ENCODE measurements at regions not wholly inside any gene's neighbourhood (a gene's known extent, or its start where the extent isn't known, plus 50 kb on each side); places are given as distances from the start of the nearest gene placed in this dataset.
"Not testable (repeated sequence)": the region's sequence is repeated elsewhere in the genome, so short reads cannot be mapped to it uniquely, and the experiment has no call there.

DNA sequence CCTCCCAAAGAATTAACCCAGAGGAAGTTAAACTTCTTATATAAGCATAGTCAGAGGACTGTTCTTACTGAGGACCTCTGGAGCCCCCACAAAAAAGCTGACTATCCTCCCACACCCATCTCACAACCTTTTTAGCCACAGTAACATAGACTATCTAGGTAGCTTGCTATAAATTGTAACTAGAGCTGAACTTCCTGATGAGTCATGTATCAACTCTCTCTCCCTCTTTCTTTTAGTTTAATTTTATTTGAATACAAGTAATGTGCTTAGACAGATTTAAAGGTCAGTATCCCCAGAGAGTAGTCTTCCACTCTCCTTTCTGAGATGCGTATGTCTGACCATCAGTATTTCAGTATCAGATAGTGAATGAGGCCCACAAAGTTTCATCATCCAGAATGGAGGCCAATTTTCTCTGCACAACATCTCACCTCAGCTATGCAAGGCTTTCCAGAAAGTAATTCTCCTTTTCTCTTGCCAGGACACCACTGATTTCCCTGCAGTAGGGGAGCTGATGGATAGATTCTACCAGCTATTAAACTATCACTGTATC, 104.0 kb upstream of the MYRIP start:
- Histone ChIP-seq H3K27ac (ENCODE audit: low read depth in 2 of 2, low read length in 1 of 2) (no peak overlapping the region), H3K36me3 (ENCODE audit: control insufficient read depth in 2 of 2, insufficient read depth in 2 of 2, low read length in 1 of 2) (no peaks in the 10 kb centered on the region), H3K4me3 (ENCODE audit: low read depth in 1 of 2, low read length in 2 of 2) (no peak overlapping the region), H3K9me3 (ENCODE audit: control insufficient read depth in 2 of 2, insufficient read depth in 1 of 2, low read depth in 1 of 2, low read length in 1 of 2) (no peaks in the 10 kb centered on the region), H3K4me1 (ENCODE audit: control insufficient read depth in 2 of 2, insufficient read depth in 2 of 2, low read length in 1 of 2) (no peaks in the 10 kb centered on the region), H3K27me3 (ENCODE audit: control insufficient read depth in 1 of 2, insufficient read depth in 2 of 2, low read length in 2 of 2) (no peaks in the 10 kb centered on the region)
- 92 to 97% methylated on average over 1 of the region's 1 CpG for WGBS, 2 donors

DNA sequence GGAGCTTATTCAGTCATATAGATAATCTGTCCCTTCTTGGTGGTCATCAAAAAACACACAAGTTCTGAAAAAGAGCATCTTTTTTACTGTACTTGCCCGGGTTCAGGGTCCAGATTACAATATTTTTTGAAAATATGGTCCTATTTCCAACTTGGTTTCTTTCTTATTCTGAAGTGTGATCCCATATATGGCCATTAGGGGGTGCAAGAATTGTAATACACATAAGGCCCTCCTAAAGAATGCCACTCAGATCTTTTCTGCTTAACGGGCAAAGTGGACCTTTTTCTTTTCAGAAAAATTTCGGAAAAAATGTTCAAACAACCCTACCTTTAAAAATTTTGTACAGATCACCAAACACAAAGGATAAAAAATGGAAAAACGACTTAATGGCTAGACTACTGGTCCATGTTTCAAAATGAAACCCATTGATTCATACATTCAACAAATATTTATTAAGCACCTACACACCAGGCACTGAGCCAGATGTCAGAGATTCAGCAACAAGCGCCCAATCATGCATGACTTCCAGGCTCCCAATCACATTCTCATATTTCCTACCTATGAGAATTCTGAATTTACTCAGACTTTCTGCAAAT, 102.0 kb upstream of the MYRIP start:
- H3K27me3 ChIP-seq (ENCODE audit: control insufficient read depth in 1 of 2, insufficient read depth in 2 of 2, low read length in 2 of 2), result peaks cover 0 to 2% of the 10 kb centered on the region in 2 donors
- H3K4me3 ChIP-seq (ENCODE audit: low read depth in 1 of 2, low read length in 2 of 2), result no peak overlapping the region
- H3K4me1 ChIP-seq (ENCODE audit: control insufficient read depth in 2 of 2, insufficient read depth in 2 of 2, low read length in 1 of 2), result no peaks in the 10 kb centered on the region
- H3K27ac ChIP-seq (ENCODE audit: low read depth in 2 of 2, low read length in 1 of 2), result no peak overlapping the region
- no peaks in the 10 kb centered on the region for H3K36me3 ChIP-seq (ENCODE audit: control insufficient read depth in 2 of 2, insufficient read depth in 2 of 2, low read length in 1 of 2)
- 13 to 18% methylated on average over 5 of the region's 5 CpGs for WGBS, 2 donors
- H3K9me3 ChIP-seq (ENCODE audit: control insufficient read depth in 2 of 2, insufficient read depth in 1 of 2, low read depth in 1 of 2, low read length in 1 of 2), result no peaks in the 10 kb centered on the region

DNA sequence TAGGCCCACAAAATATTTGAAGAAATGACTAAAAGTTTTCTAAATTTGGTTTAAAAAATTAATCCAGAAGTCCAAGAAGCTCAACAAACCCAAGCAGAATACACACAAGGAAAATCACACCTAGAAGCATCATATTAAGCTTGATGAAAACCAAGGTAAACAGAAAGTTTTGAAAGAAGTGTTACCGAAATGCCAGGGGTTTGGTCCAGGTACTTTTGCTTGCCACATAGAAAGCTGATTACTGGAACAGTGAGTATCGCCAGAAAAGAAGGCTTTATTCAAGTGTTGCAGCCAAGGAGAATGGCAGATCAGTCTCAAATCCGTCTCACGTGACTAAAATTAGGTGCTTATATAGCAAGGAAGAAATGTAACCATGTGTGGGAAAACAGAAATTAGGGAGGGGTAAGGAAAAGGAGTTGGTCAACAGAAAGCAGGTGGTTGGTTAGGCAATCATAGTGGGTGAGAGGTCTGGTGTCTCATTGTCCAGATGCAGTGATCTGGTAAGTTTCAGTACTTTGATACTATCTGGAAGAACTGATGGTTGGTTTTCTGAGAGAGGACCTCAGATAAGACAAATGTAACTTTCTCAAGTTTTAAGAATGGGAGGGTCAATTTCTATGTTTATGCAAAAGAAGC, 96.9 kb upstream of the MYRIP start:
- H3K4me3 ChIP-seq (ENCODE audit: low read depth in 1 of 2, low read length in 2 of 2), result no peak overlapping the region

DNA sequence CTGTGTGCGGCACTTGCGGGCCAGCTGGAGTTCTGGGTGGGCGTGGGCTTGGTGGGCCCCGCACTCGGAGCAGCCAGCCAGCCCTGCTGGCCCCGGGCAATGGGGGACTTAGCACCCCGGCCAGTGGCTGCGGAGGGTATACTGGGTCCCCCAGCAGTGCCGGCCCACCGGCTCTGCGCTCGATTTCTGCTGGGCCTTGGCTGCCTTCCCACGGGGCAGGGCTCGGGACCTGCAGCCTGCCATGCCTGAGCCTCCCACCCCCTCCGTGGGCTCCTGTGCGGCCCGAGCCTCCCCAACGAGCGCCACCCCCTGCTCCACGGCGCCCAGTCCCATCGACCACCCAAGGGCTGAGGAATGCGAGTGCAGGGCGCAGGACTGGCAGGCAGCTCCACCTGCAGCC, 96.1 kb upstream of the MYRIP start:
- not testable (repeated sequence) for H3K27me3 ChIP-seq (ENCODE audit: control insufficient read depth in 1 of 2, insufficient read depth in 2 of 2, low read length in 2 of 2); H3K4me3 ChIP-seq (ENCODE audit: low read depth in 1 of 2, low read length in 2 of 2); H3K36me3 ChIP-seq (ENCODE audit: control insufficient read depth in 2 of 2, insufficient read depth in 2 of 2, low read length in 1 of 2); H3K9me3 ChIP-seq (ENCODE audit: control insufficient read depth in 2 of 2, insufficient read depth in 1 of 2, low read depth in 1 of 2, low read length in 1 of 2); H3K4me1 ChIP-seq (ENCODE audit: control insufficient read depth in 2 of 2, insufficient read depth in 2 of 2, low read length in 1 of 2); H3K27ac ChIP-seq (ENCODE audit: low read depth in 2 of 2, low read length in 1 of 2)
- 96% methylated on average over 18 to 24 of the region's 24 CpGs for WGBS, 2 donors

More for the DNA sequence above, 96.9 kb upstream of the MYRIP start:
- 82 to 85% methylated on average over 4 of the region's 4 CpGs for WGBS, 2 donors
- no peak overlapping the region for H3K27ac ChIP-seq (ENCODE audit: low read depth in 2 of 2, low read length in 1 of 2)
- H3K36me3 ChIP-seq (ENCODE audit: control insufficient read depth in 2 of 2, insufficient read depth in 2 of 2, low read length in 1 of 2), result no peaks in the 10 kb centered on the region
- no peaks in the 10 kb centered on the region for H3K9me3 ChIP-seq (ENCODE audit: control insufficient read depth in 2 of 2, insufficient read depth in 1 of 2, low read depth in 1 of 2, low read length in 1 of 2)
- H3K4me1 ChIP-seq (ENCODE audit: control insufficient read depth in 2 of 2, insufficient read depth in 2 of 2, low read length in 1 of 2), result no peaks in the 10 kb centered on the region
- peaks cover 0 to 2% of the 10 kb centered on the region in 2 donors for H3K27me3 ChIP-seq (ENCODE audit: control insufficient read depth in 1 of 2, insufficient read depth in 2 of 2, low read length in 2 of 2)

DNA sequence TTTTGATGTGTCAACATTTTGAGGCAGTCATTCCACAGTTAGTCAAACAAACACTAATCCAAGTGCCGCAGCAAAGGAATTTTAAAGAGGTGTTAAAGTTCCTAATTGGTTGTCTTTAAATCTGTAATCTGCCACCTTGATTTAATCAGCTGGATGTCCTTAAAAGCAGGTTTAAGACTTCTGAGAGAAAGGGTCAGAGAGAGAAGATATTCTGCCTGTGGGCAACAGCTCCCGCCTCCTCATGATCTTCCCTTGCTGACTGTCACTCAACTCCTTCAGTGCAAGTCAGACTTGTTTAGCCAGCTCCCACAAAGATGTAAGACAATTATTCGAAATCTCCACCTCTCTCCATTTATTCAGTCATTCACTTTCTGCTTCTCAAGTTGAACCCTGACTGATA, 92.6 kb upstream of the MYRIP start:
- Histone ChIP-seq H3K27ac (ENCODE audit: low read depth in 2 of 2, low read length in 1 of 2) (no peak overlapping the region), H3K9me3 (ENCODE audit: control insufficient read depth in 2 of 2, insufficient read depth in 1 of 2, low read depth in 1 of 2, low read length in 1 of 2) (no peaks in the 10 kb centered on the region), H3K36me3 (ENCODE audit: control insufficient read depth in 2 of 2, insufficient read depth in 2 of 2, low read length in 1 of 2) (no peaks in the 10 kb centered on the region), H3K27me3 (ENCODE audit: control insufficient read depth in 1 of 2, insufficient read depth in 2 of 2, low read length in 2 of 2) (no peaks in the 10 kb centered on the region), H3K4me3 (ENCODE audit: low read depth in 1 of 2, low read length in 2 of 2) (no peak overlapping the region), H3K4me1 (ENCODE audit: control insufficient read depth in 2 of 2, insufficient read depth in 2 of 2, low read length in 1 of 2) (no peaks in the 10 kb centered on the region)
- 42 to 54% methylated on average over 3 of the region's 3 CpGs for WGBS, 2 donors

DNA sequence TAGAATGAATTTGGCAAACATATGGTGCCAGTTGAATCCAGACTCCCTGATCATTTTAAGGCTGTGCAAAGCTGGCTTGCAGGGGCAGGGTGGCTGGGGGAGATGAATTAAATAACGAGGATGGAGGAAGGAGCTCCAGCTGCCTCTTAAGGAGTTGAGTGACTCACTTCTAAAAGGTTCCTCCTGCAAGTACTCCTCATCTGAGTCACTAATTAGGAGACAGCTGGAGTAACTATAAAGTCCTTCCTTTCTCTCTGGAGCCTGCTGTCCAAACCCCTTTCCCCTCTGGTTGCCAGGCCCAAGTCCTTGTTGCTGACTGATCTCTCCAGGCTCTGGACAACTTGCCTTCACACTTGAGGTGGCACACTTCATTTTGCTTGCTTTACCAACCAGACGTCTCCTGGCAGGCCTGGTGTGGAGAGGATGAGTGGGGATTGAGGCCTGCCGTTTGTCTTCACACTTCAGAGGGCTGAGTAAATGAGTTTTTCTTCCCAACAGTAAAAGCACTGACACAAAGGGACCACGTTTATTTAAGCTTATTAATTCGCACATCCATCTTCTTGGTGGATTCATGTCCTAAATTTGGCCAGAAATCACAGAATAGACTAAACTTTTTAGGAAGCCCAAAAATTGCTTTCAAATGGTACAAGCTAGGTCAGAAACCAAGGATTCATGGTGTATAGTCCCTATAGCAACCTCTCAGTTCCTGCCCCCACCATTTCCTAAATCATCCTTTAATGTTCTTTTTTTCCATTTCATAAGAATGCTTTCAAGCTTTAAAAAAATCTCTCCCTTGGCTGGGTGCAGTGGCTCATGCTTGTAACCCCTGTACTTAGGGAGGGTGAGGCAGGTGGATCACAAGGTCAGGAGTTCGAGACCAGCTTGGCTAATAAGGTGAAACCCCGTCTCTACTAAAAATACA, 90.5 kb upstream of the MYRIP start:
- H3K27me3 ChIP-seq (ENCODE audit: control insufficient read depth in 1 of 2, insufficient read depth in 2 of 2, low read length in 2 of 2), result no peaks in the 10 kb centered on the region
- H3K4me1 ChIP-seq (ENCODE audit: control insufficient read depth in 2 of 2, insufficient read depth in 2 of 2, low read length in 1 of 2), result no peaks in the 10 kb centered on the region
- 65 to 71% methylated on average over 7 of the region's 7 CpGs for WGBS, 2 donors
- H3K36me3 ChIP-seq (ENCODE audit: control insufficient read depth in 2 of 2, insufficient read depth in 2 of 2, low read length in 1 of 2), result no peaks in the 10 kb centered on the region
- H3K27ac ChIP-seq (ENCODE audit: low read depth in 2 of 2, low read length in 1 of 2), result no peak overlapping the region
- H3K4me3 ChIP-seq (ENCODE audit: low read depth in 1 of 2, low read length in 2 of 2), result no peak overlapping the region
- no peaks in the 10 kb centered on the region for H3K9me3 ChIP-seq (ENCODE audit: control insufficient read depth in 2 of 2, insufficient read depth in 1 of 2, low read depth in 1 of 2, low read length in 1 of 2)

DNA sequence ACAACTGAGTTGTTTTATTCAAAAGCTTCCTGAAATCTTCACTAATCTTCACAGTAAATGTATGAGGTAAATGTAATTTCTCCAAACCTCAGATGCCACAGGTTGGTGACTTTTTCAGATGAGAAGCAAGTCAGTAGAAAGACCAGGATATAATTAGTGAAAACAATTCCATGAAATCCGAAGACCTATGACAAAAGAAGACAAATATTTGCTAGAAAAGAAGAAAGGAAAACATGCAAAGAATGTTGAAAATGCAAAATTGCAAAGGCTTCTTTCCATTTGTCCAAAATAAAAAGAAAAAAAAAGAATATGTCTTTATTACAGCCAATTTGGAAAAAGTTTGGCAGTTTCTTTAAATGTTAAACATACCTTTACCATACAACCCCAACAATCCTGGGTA, 88.3 kb upstream of the MYRIP start:
- no peak overlapping the region for H3K27ac ChIP-seq (ENCODE audit: low read depth in 2 of 2, low read length in 1 of 2)
- 45 to 55% methylated on average over 1 of the region's 1 CpG for WGBS, 2 donors
- H3K4me3 ChIP-seq (ENCODE audit: low read depth in 1 of 2, low read length in 2 of 2), result no peak overlapping the region
- no peaks in the 10 kb centered on the region for H3K9me3 ChIP-seq (ENCODE audit: control insufficient read depth in 2 of 2, insufficient read depth in 1 of 2, low read depth in 1 of 2, low read length in 1 of 2)
- no peaks in the 10 kb centered on the region for H3K27me3 ChIP-seq (ENCODE audit: control insufficient read depth in 1 of 2, insufficient read depth in 2 of 2, low read length in 2 of 2)
- H3K36me3 ChIP-seq (ENCODE audit: control insufficient read depth in 2 of 2, insufficient read depth in 2 of 2, low read length in 1 of 2), result no peaks in the 10 kb centered on the region
- no peaks in the 10 kb centered on the region for H3K4me1 ChIP-seq (ENCODE audit: control insufficient read depth in 2 of 2, insufficient read depth in 2 of 2, low read length in 1 of 2)

DNA sequence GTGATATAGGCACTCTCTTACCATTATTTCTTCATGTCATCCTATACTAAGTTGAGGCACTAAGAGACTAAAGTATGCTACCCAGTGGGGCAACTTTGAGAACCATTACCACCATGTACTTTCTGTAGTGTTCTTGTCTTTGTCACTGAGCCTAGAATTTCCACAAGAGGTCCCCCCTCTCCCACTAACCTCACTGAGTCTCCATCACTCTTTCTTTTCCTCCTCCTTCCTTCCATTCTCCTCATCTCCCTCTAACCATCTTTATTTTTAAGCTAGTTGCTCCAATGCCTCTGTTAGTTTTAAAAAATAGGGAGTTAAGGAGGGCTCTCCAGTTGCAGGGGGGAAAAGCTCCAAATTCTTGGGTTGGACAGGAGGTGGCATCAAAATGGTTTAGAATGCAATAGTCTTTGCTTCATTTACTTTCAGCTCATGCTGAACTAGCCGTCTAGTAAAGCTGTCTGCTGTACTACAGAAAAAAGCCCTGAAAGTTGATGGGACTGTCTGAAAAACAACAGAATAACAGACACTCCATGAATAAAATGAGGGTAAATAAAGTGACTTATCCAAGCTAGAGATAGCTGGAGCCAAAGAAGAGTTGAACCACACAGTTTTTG, 85.1 kb upstream of the MYRIP start:
- Histone ChIP-seq H3K27me3 (ENCODE audit: control insufficient read depth in 1 of 2, insufficient read depth in 2 of 2, low read length in 2 of 2) (no peaks in the 10 kb centered on the region), H3K27ac (ENCODE audit: low read depth in 2 of 2, low read length in 1 of 2) (no peak overlapping the region), H3K4me1 (ENCODE audit: control insufficient read depth in 2 of 2, insufficient read depth in 2 of 2, low read length in 1 of 2) (no peaks in the 10 kb centered on the region), H3K4me3 (ENCODE audit: low read depth in 1 of 2, low read length in 2 of 2) (no peak overlapping the region), H3K9me3 (ENCODE audit: control insufficient read depth in 2 of 2, insufficient read depth in 1 of 2, low read depth in 1 of 2, low read length in 1 of 2) (no peaks in the 10 kb centered on the region), H3K36me3 (ENCODE audit: control insufficient read depth in 2 of 2, insufficient read depth in 2 of 2, low read length in 1 of 2) (no peaks in the 10 kb centered on the region)
- WGBS, 2 donors, result 33 to 40% methylated on average over 1 of the region's 1 CpG

DNA sequence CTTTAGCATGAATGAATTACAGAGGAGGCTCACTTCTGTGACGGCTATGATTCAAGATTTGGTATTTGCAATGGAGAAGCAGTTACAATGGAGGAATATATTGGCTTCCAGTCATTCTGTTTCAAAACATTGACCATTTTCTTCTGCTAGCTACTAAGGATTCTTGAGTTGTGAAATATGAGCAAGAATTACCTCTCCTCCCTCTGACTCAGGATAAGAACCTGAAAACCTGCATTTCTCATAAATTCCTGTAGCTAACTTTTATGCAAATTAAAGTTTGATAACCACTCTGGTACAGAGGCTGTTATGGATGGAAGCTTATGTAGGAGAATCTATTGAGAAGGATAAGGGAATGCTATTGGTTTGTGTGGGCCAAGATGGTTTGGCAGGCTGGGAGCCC, 84.1 kb upstream of the MYRIP start:
- WGBS, 2 donors, result 92% methylated on average over 1 of the region's 1 CpG
- no peak overlapping the region for H3K4me3 ChIP-seq (ENCODE audit: low read depth in 1 of 2, low read length in 2 of 2)
- no peaks in the 10 kb centered on the region for H3K27me3 ChIP-seq (ENCODE audit: control insufficient read depth in 1 of 2, insufficient read depth in 2 of 2, low read length in 2 of 2)
- H3K36me3 ChIP-seq (ENCODE audit: control insufficient read depth in 2 of 2, insufficient read depth in 2 of 2, low read length in 1 of 2), result no peaks in the 10 kb centered on the region
- H3K27ac ChIP-seq (ENCODE audit: low read depth in 2 of 2, low read length in 1 of 2), result no peak overlapping the region
- H3K9me3 ChIP-seq (ENCODE audit: control insufficient read depth in 2 of 2, insufficient read depth in 1 of 2, low read depth in 1 of 2, low read length in 1 of 2), result no peaks in the 10 kb centered on the region
- H3K4me1 ChIP-seq (ENCODE audit: control insufficient read depth in 2 of 2, insufficient read depth in 2 of 2, low read length in 1 of 2), result no peaks in the 10 kb centered on the region
